CD4-positive, alpha-beta memory T cell (primary cell): ENCODE measurements at regions not wholly inside any gene's neighbourhood (a gene's known extent, or its start where the extent isn't known, plus 50 kb on each side); places are given as distances from the start of the nearest gene placed in this dataset.
A peak's percentile ranks its signal among the peaks of the same experiment; 100 is the strongest.

Source experiments
- CTCF ChIA-PET: fragments of 350-600 bp; sonication (Branson Sonifier 250); formaldehyde crosslinking; loops from one replicate; lab custom pipeline; 2021; ENCODE audit warnings: inconsistent platforms; ENCODE audit not compliant: partially characterized antibody; lab: Charles Lee
- POLR2A ChIA-PET: fragments of 350-600 bp; sonication (Branson Sonifier 250); formaldehyde crosslinking; loops from one replicate; lab custom pipeline; 2021; ENCODE audit not compliant: partially characterized antibody; lab: Charles Lee
- DNase-seq, 5 donors: peaks; one replicate each; pipeline versions ENCODE4 v3.0.0 to v3.0.0-alpha.2; 2020 to 2022; ENCODE audit warnings: mixed read lengths in 1 of 5
- H3K27ac ChIP-seq: one replicate; pipeline ENCODE4 v1.7.0; 2013; ENCODE audit warnings: low read depth, low read length
- H3K27me3 ChIP-seq: 2 replicates; pipeline ENCODE4 v1.7.0; 2013; ENCODE audit warnings: mild to moderate bottlenecking, low read length, moderate library complexity; ENCODE audit not compliant: insufficient read depth
- H3K36me3 ChIP-seq: 2 replicates; pipeline ENCODE4 v1.7.0; 2013; ENCODE audit warnings: mild to moderate bottlenecking, low read length, moderate library complexity; ENCODE audit not compliant: insufficient read depth
- H3K4me1 ChIP-seq: 2 replicates; pipeline ENCODE4 v1.7.0; 2013; ENCODE audit warnings: mild to moderate bottlenecking, low read length, moderate library complexity; ENCODE audit not compliant: insufficient read depth
- H3K4me3 ChIP-seq, 2 donors: one replicate each; pipeline ENCODE4 v1.7.0; 2013; ENCODE audit warnings: low read length in 2 of 2, mild to moderate bottlenecking in 1 of 2
- H3K9me3 ChIP-seq, 2 donors: one replicate each; pipeline ENCODE4 v1.7.0; 2013; ENCODE audit warnings: low read length in 2 of 2, control low read depth in 1 of 2; ENCODE audit not compliant: control insufficient read depth in 1 of 2
- H3K27ac Mint-ChIP-seq, 7 donors: one replicate each; pipeline ENCODE4 v1.8.0; 2020 to 2021; ENCODE audit warnings: mixed read lengths in 7 of 7, mild to moderate bottlenecking in 6 of 7, inconsistent platforms in 3 of 7, moderate library complexity in 3 of 7
- H3K27me3 Mint-ChIP-seq, 2 donors: one replicate each; pipeline ENCODE4 v1.8.0; 2020 to 2021; ENCODE audit warnings: mixed read lengths in 2 of 2
- H3K36me3 Mint-ChIP-seq, 2 donors: one replicate each; pipeline ENCODE4 v1.8.0; 2020 to 2021; ENCODE audit warnings: mixed read lengths in 2 of 2, inconsistent platforms in 1 of 2, mild to moderate bottlenecking in 1 of 2
- H3K4me1 Mint-ChIP-seq, 4 donors: one replicate each; pipeline ENCODE4 v1.8.0; 2020 to 2021; ENCODE audit warnings: mixed read lengths in 4 of 4, mild to moderate bottlenecking in 1 of 4
- H3K4me3 Mint-ChIP-seq, 8 donors: one replicate each; pipeline ENCODE4 v1.8.0; 2020 to 2021; ENCODE audit warnings: mixed read lengths in 8 of 8, mild to moderate bottlenecking in 7 of 8, moderate library complexity in 6 of 8, inconsistent platforms in 3 of 8
- H3K9me3 Mint-ChIP-seq, 8 donors: one replicate each; pipeline ENCODE4 v1.8.0; 2020 to 2021; ENCODE audit warnings: mixed read lengths in 8 of 8, mild to moderate bottlenecking in 5 of 8, inconsistent platforms in 3 of 8, moderate library complexity in 1 of 8
- intact Hi-C: fragments of 100-400 bp; cut with micrococcal nuclease; formaldehyde crosslinking; loops from one replicate; pipeline ENCODE4 v1.15.1; 2023

DNA sequence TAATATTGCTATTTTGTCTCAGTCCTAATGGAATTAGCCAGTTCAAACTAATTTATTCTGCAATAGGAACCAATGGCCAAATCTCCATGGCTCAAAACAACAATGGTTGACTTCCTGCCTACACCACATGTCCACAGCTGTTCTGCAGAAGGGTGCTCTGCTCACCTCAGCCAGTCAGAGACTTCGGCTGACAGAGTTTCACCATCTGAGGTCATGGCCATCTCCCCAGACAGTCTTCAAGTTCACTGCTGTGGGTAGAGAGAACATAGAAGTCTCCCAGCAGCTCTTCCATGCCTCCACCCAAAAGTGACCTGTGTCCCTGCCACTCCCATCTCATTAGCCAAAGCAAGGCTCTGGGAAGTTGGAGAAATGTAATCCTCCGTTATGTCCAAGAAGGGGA lies 65.1 kb upstream of the FOXC1 start:
- H3K36me3 Mint-ChIP-seq: peaks cover 5 to 38% of the 10 kb centered on the region in 2 donors
- Histone ChIP-seq H3K36me3 (no peaks in the 10 kb centered on the region), H3K4me1 (no peaks in the 10 kb centered on the region), H3K9me3 (no peaks in the 10 kb centered on the region), H3K27ac (no peak overlapping the region), H3K4me3 (no peak overlapping the region), H3K27me3 (no peaks in the 10 kb centered on the region)
- ChIA-PET CTCF (interaction anchor here (0.9 to 23.1 kb wide), 3 partner anchors 8 to 21 kb away, joined by 4 to 688 read pairs (median 4); no protein-coding TSS in a partner anchor), POLR2A (interaction anchor here (1.4 kb wide), 1 partner anchor 9 kb away, joined by 3 read pairs; no protein-coding TSS in a partner anchor)
- peaks cover 0 to 5% (median 3%) of the 10 kb centered on the region in 8 donors for H3K9me3 Mint-ChIP-seq
- H3K27me3 Mint-ChIP-seq: no peaks in the 10 kb centered on the region
- no peak overlapping the region for H3K27ac Mint-ChIP-seq
- peaks cover 0 to 1% (median 0%) of the 10 kb centered on the region in 4 donors for H3K4me1 Mint-ChIP-seq
- intact Hi-C loops: no loop called here
- no peak overlapping the region for H3K4me3 Mint-ChIP-seq
- no peak for DNase-seq

GRCh38 chr6:1545654-1546053 lies 64.1 kb upstream of the FOXC1 start:
- H3K27me3 Mint-ChIP-seq: no peaks in the 10 kb centered on the region
- peak overlapping the region in 1 of 7 donors; percentile 61 for H3K27ac Mint-ChIP-seq
- peaks cover 0 to 1% (median 0%) of the 10 kb centered on the region in 4 donors for H3K4me1 Mint-ChIP-seq
- intact Hi-C loops: no loop called here
- no peaks in the 10 kb centered on the region for H3K4me1 ChIP-seq
- no peak overlapping the region for H3K27ac ChIP-seq
- CTCF ChIA-PET: interaction anchor here (0.9 to 23.1 kb wide), 2 partner anchors 9 to 22 kb away, joined by 4 to 688 read pairs; no protein-coding TSS in a partner anchor
- DNase-seq: no peak
- POLR2A ChIA-PET: interaction anchor here (1.4 kb wide), 1 partner anchor 10 kb away, joined by 3 read pairs; no protein-coding TSS in a partner anchor
- H3K9me3 Mint-ChIP-seq: peaks cover 0 to 5% (median 3%) of the 10 kb centered on the region in 8 donors
- H3K36me3 ChIP-seq: no peaks in the 10 kb centered on the region
- H3K4me3 ChIP-seq: no peak overlapping the region
- peaks cover 5 to 34% of the 10 kb centered on the region in 2 donors for H3K36me3 Mint-ChIP-seq
- no peaks in the 10 kb centered on the region for H3K9me3 ChIP-seq
- no peak overlapping the region for H3K4me3 Mint-ChIP-seq
- no peaks in the 10 kb centered on the region for H3K27me3 ChIP-seq

GRCh38 chr6:1547785-1548184 lies 61.9 kb upstream of the FOXC1 start:
- no peaks in the 10 kb centered on the region for H3K27me3 ChIP-seq
- Mint-ChIP-seq H3K4me1 (peaks cover 4 to 15% (median 7%) of the 10 kb centered on the region in 4 donors), H3K27ac (peak overlapping the region in 1 of 7 donors; percentile 48), H3K36me3 (peaks cover 5 to 32% of the 10 kb centered on the region in 2 donors), H3K27me3 (no peaks in the 10 kb centered on the region), H3K4me3 (no peak overlapping the region), H3K9me3 (peaks cover 0 to 5% (median 3%) of the 10 kb centered on the region in 8 donors)
- H3K4me3 ChIP-seq: no peak overlapping the region
- intact Hi-C loops: no loop called here
- H3K36me3 ChIP-seq: no peaks in the 10 kb centered on the region
- H3K9me3 ChIP-seq: no peaks in the 10 kb centered on the region
- H3K4me1 ChIP-seq: peaks cover 9% of the 10 kb centered on the region
- ChIA-PET CTCF (interaction anchor here (23.1 kb wide), 1 partner anchor 24 kb away, joined by 688 read pairs; no protein-coding TSS in a partner anchor), POLR2A (interaction anchor here (8.1 kb wide), 1 partner anchor 22 kb away, joined by 139 read pairs; no protein-coding TSS in a partner anchor)
- no peak overlapping the region for H3K27ac ChIP-seq
- no peak for DNase-seq

DNA sequence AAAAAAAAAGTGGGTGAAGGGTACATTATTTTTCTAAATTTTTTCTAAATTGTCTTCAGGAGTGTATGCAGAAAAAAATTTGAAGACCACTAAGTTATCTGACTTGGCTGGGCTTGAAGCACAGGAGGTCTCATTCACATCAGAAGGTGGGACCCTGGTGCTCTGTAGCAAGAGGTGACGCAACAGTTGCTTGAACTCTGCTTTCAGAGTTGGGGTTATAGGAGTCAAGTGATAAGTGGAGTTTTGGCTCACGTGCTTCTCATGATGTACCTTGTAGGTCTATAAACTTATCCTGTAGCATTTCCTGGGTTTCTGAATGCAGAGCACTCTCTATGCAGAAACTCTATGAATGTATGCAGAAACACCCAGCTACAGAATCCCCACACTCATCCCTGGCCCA lies 58.5 kb upstream of the FOXC1 start:
- Histone ChIP-seq H3K9me3 (no peaks in the 10 kb centered on the region), H3K27ac (no peak overlapping the region), H3K27me3 (no peaks in the 10 kb centered on the region), H3K4me3 (no peak overlapping the region), H3K4me1 (peaks cover 27% of the 10 kb centered on the region), H3K36me3 (no peaks in the 10 kb centered on the region)
- H3K9me3 Mint-ChIP-seq: peaks cover 0 to 4% (median 0%) of the 10 kb centered on the region in 8 donors
- CTCF ChIA-PET: interaction anchor here (1.1 to 23.1 kb wide), 5 partner anchors 8 to 28 kb away, joined by 3 to 688 read pairs (median 15); no protein-coding TSS in a partner anchor
- H3K36me3 Mint-ChIP-seq: peaks cover 0 to 11% of the 10 kb centered on the region in 2 donors
- peaks cover 2 to 4% of the 10 kb centered on the region in 2 donors for H3K27me3 Mint-ChIP-seq
- H3K4me1 Mint-ChIP-seq: peaks cover 12 to 41% (median 23%) of the 10 kb centered on the region in 4 donors
- POLR2A ChIA-PET: interaction anchor here (0.7 to 8.1 kb wide), 2 partner anchors 8 to 25 kb away, joined by 3 to 139 read pairs; no protein-coding TSS in a partner anchor
- intact Hi-C loops: no loop called here
- no peak for DNase-seq
- no peak overlapping the region for H3K4me3 Mint-ChIP-seq
- no peak overlapping the region for H3K27ac Mint-ChIP-seq

DNA sequence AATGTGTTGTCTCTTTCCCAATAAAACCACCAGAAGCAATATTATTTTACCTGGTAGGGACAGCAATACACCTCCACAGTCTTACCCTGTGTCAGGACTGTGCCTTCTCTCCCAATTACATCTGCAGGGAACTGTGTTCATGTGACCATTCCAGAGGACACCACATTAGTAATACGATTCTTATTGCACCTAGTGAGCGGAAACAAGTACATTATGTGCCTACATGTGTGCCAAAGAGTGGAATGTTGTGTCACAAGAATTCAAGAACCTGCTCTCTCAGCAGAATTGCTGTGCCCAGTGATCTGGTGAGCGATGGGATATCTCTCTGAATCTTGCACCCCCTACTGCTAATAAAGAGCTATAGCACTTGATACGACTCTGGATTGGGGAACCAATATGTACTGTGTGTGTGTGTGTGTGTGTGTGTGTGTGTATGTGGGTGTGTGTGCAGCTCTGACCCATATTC lies 57.4 kb upstream of the FOXC1 start:
- Histone ChIP-seq H3K27me3 (no peaks in the 10 kb centered on the region), H3K9me3 (no peaks in the 10 kb centered on the region), H3K36me3 (no peaks in the 10 kb centered on the region), H3K4me1 (peaks cover 27% of the 10 kb centered on the region), H3K4me3 (no peak overlapping the region), H3K27ac (no peak overlapping the region)
- Mint-ChIP-seq H3K9me3 (peaks cover 0 to 4% (median 0%) of the 10 kb centered on the region in 8 donors), H3K36me3 (peaks cover 0 to 11% of the 10 kb centered on the region in 2 donors), H3K27ac (peak overlapping the region in 3 of 7 donors; percentile 0 to 26 (median 8)), H3K4me3 (peak overlapping the region in 1 of 8 donors; percentile 49), H3K4me1 (peaks cover 12 to 41% (median 23%) of the 10 kb centered on the region in 4 donors), H3K27me3 (peaks cover 4 to 7% of the 10 kb centered on the region in 2 donors)
- intact Hi-C loops: no loop called here
- CTCF ChIA-PET: interaction anchor here (0.6 to 23.1 kb wide), 10 partner anchors 8 to 1082 kb away, joined by 3 to 688 read pairs (median 4); no protein-coding TSS in a partner anchor
- POLR2A ChIA-PET: interaction anchor here (0.7 to 8.1 kb wide), 5 partner anchors 10 to 26 kb away, joined by 3 to 139 read pairs (median 3); no protein-coding TSS in a partner anchor
- peak in 4 of 5 donors; percentile 34 to 48 (median 41) for DNase-seq

GRCh38 chr6:1553562-1554083 lies 56.1 kb upstream of the FOXC1 start:
- no peak overlapping the region for H3K4me3 ChIP-seq
- no peak overlapping the region for H3K27ac ChIP-seq
- peaks cover 0 to 4% (median 0%) of the 10 kb centered on the region in 8 donors for H3K9me3 Mint-ChIP-seq
- peak overlapping the region in 7 of 8 donors; percentile 84 to 91 (median 89) for H3K4me3 Mint-ChIP-seq
- ChIA-PET POLR2A (interaction anchor here (8.1 kb wide), 1 partner anchor 28 kb away, joined by 139 read pairs; no protein-coding TSS in a partner anchor), CTCF (interaction anchor here (1.4 to 23.1 kb wide), 5 partner anchors 8 to 30 kb away, joined by 3 to 688 read pairs (median 8); no protein-coding TSS in a partner anchor)
- peak overlapping the region in 2 of 7 donors; percentile 14 to 70 for H3K27ac Mint-ChIP-seq
- no peaks in the 10 kb centered on the region for H3K9me3 ChIP-seq
- H3K27me3 Mint-ChIP-seq: peaks cover 4 to 7% of the 10 kb centered on the region in 2 donors
- no peak for DNase-seq
- peaks cover 12 to 41% (median 23%) of the 10 kb centered on the region in 4 donors for H3K4me1 Mint-ChIP-seq
- H3K36me3 Mint-ChIP-seq: peaks cover 0 to under 1% of the 10 kb centered on the region in 2 donors
- H3K4me1 ChIP-seq: peaks cover 27% of the 10 kb centered on the region
- intact Hi-C loops: no loop called here
- no peaks in the 10 kb centered on the region for H3K36me3 ChIP-seq
- H3K27me3 ChIP-seq: no peaks in the 10 kb centered on the region

DNA sequence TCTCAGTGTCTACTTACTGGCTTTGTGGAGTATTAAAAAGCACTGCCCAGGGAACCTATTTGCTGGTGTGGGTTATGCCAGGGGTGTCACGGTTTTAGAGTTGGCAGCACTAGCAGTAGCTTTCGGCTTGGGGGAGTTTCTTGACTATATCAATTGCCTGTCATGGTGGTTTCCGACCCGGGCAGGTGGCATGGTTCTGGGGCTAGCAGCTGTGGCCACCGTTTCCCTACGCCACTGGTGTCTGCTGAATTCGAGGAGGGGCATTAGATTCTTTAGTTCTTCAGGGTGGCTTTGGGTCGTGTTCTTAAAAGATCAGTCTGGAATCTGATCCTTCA lies 55.6 kb upstream of the FOXC1 start:
- Histone ChIP-seq H3K4me3 (peak overlapping the region in 1 of 2 donors; percentile 60), H3K36me3 (no peaks in the 10 kb centered on the region), H3K4me1 (peaks cover 27% of the 10 kb centered on the region), H3K9me3 (no peaks in the 10 kb centered on the region), H3K27ac (no peak overlapping the region), H3K27me3 (no peaks in the 10 kb centered on the region)
- Mint-ChIP-seq H3K36me3 (no peaks in the 10 kb centered on the region), H3K27me3 (peaks cover 4 to 7% of the 10 kb centered on the region in 2 donors), H3K4me3 (peak overlapping the region; percentile 84 to 91 (median 89)), H3K9me3 (peaks cover 0 to 4% (median 0%) of the 10 kb centered on the region in 8 donors), H3K27ac (peak overlapping the region in 6 of 7 donors; percentile 14 to 92 (median 78)), H3K4me1 (peaks cover 12 to 41% (median 23%) of the 10 kb centered on the region in 4 donors)
- intact Hi-C loops: no loop called here
- CTCF ChIA-PET: interaction anchor here (0.8 to 23.1 kb wide), 9 partner anchors 9 to 31 kb away, joined by 4 to 688 read pairs (median 5); no protein-coding TSS in a partner anchor
- no peak for DNase-seq
- POLR2A ChIA-PET: interaction anchor here (8.1 kb wide), 1 partner anchor 28 kb away, joined by 139 read pairs; no protein-coding TSS in a partner anchor
